Activated CD4-positive, alpha-beta T cell treated with anti-CD3 and anti-CD28 coated beads, Interleukin-2, Interleukin-6, amounts not matched to agents 100 ng/mL and 50 ng/mL, durations not matched to agents 16 hours and 8 hours (primary cell): ENCODE measurements at regions not wholly inside any gene's neighbourhood (a gene's known extent, or its start where the extent isn't known, plus 50 kb on each side); places are given as distances from the start of the nearest gene placed in this dataset.
"Not testable (repeated sequence)": the region's sequence is repeated elsewhere in the genome, so short reads cannot be mapped to it uniquely, and the experiment has no call there.

Source experiments
- DNase-seq: peaks from one replicate; pipeline ENCODE4 v3.0.0-alpha.2; 2020

GRCh38 chr6:135606392-135606791 lies 108.9 kb upstream of the AHI1 start:
- no peak for DNase-seq

GRCh38 chr6:135608031-135608430 lies 110.5 kb upstream of the AHI1 start:
- no peak for DNase-seq

- DNase-seq = not testable (repeated sequence)
Measured at GRCh38 chr6:135610192-135610591, 112.7 kb upstream of the AHI1 start.

GRCh38 chr6:135616655-135617054 lies 119.1 kb upstream of the AHI1 start:
- no peak for DNase-seq

GRCh38 chr6:135617222-135617621 lies 119.7 kb upstream of the AHI1 start:
- DNase-seq = no peak

- no peak for DNase-seq
Measured at GRCh38 chr6:135622081-135622480, 124.5 kb upstream of the AHI1 start.

- no peak for DNase-seq
Measured at GRCh38 chr6:135623979-135624378, 126.4 kb upstream of the AHI1 start.

- DNase-seq = peak; percentile 78
Measured at GRCh38 chr6:135624402-135625295, 127.1 kb upstream of the AHI1 start.

- not testable (repeated sequence) for DNase-seq
Measured at GRCh38 chr6:135626001-135626400, 128.5 kb upstream of the AHI1 start.

- no peak for DNase-seq
Measured at GRCh38 chr6:135627092-135627715, 129.7 kb upstream of the AHI1 start.

- peak; percentile 33 for DNase-seq
Measured at GRCh38 chr6:135630789-135631376, 133.3 kb upstream of the AHI1 start.

GRCh38 chr6:135631821-135632220 lies 134.3 kb upstream of the AHI1 start:
- no peak for DNase-seq

- DNase-seq = no peak
Measured at GRCh38 chr6:135633573-135633972, 136.0 kb upstream of the AHI1 start.

- DNase-seq = no peak
Measured at GRCh38 chr6:135637701-135638100, 140.2 kb upstream of the AHI1 start.

GRCh38 chr6:135638108-135638507 lies 140.6 kb upstream of the AHI1 start:
- no peak for DNase-seq

- no peak for DNase-seq
Measured at GRCh38 chr6:135640048-135640447, 142.5 kb upstream of the AHI1 start.

- peak; percentile 62 for DNase-seq
Measured at GRCh38 chr6:135640449-135641111, 143.0 kb upstream of the AHI1 start.

- no peak for DNase-seq
Measured at GRCh38 chr6:135642912-135643311, 145.4 kb upstream of the AHI1 start.

GRCh38 chr6:135644394-135644793 lies 146.9 kb upstream of the AHI1 start:
- DNase-seq = peak; percentile 21

GRCh38 chr6:135647521-135647920 lies 150.0 kb upstream of the AHI1 start:
- no peak for DNase-seq

GRCh38 chr6:135651964-135652755 lies 154.6 kb upstream of the AHI1 start:
- no peak for DNase-seq

- DNase-seq = no peak
Measured at GRCh38 chr6:135655055-135655454, 157.5 kb upstream of the AHI1 start.

GRCh38 chr6:135657207-135657606 lies 159.7 kb upstream of the AHI1 start:
- DNase-seq = no peak
